B cell (primary cell): ENCODE measurements at regions not wholly inside any gene's neighbourhood (a gene's known extent, or its start where the extent isn't known, plus 50 kb on each side); places are given as distances from the start of the nearest gene placed in this dataset.

Experiments used
- ATAC-seq: fragments of 200-7000 bp; cut with Tn5 transposase; one replicate; pipeline ENCODE4 v1.10.0; 2021; ENCODE audit warnings: low read depth, mild to moderate bottlenecking, moderate number of reproducible peaks, moderate library complexity
- CTCF ChIA-PET: fragments of 350-600 bp; sonication (Branson Sonifier 250); formaldehyde crosslinking; loops from one replicate; lab custom pipeline; 2021; ENCODE audit warnings: antibody characterized with exemption, inconsistent platforms; lab: Charles Lee
- POLR2A ChIA-PET: fragments of 350-600 bp; sonication (Branson Sonifier 250); formaldehyde crosslinking; loops from one replicate; lab custom pipeline; 2021; ENCODE audit warnings: antibody characterized with exemption; lab: Charles Lee
- DNase-seq: peaks from one replicate; pipeline ENCODE4 v3.0.0; 2013
- H2AFZ ChIP-seq: 2 replicates; pipeline ENCODE4 v1.6.1; 2012; ENCODE audit warnings: mild to moderate bottlenecking, low read depth, low read length; ENCODE audit not compliant: insufficient read depth, poor library complexity, severe bottlenecking
- H3K27ac ChIP-seq, 2 donors: 1 replicate in 1 of 2; 2 replicates in 1 of 2; pipeline ENCODE4 v1.5.1; 2012 to 2013; ENCODE audit warnings: low read length in 2 of 2, mild to moderate bottlenecking in 2 of 2, moderate library complexity in 1 of 2
- H3K27me3 ChIP-seq, 4 experiments: fragments of 200-600 bp in 1 of 4; sonication (generic) in 1 of 4; replicated peaks in 1 of 4; 1 replicate in 2 of 4; 2 replicates in 2 of 4; pipeline versions ENCODE4 v1.6.1 to v1.7.0; 2013 to 2016; ENCODE audit warnings: low read length in 3 of 4, mild to moderate bottlenecking in 2 of 4, mixed read lengths in 1 of 4, moderate library complexity in 1 of 4; ENCODE audit not compliant: insufficient read depth in 4 of 4, control insufficient read depth in 3 of 4; ENCODE audit errors: control extremely low read depth in 1 of 4
- H3K36me3 ChIP-seq, 2 experiments: replicated peaks in 1 of 2; 1 replicate in 1 of 2; 2 replicates in 1 of 2; pipeline versions ENCODE4 v1.6.1 to v1.7.1; 2013; ENCODE audit warnings: low read length in 1 of 2; ENCODE audit not compliant: insufficient read depth in 2 of 2, control insufficient read depth in 1 of 2; ENCODE audit errors: control extremely low read depth in 1 of 2, extremely low read depth in 1 of 2
- H3K4me1 ChIP-seq, 2 donors: fragments of 200-600 bp in 1 of 2; sonication (generic) in 1 of 2; 1 replicate in 1 of 2; 2 replicates in 1 of 2; pipeline versions ENCODE4 v1.5.1 to v1.6.1; 2013 to 2017; ENCODE audit warnings: low read length in 2 of 2; ENCODE audit not compliant: control insufficient read depth in 2 of 2, insufficient read depth in 2 of 2
- H3K4me2 ChIP-seq: replicated peaks from 2 replicates; pipeline ENCODE3; 2012; ENCODE audit warnings: mild to moderate bottlenecking, low read depth, low read length; ENCODE audit not compliant: poor library complexity, severe bottlenecking
- H3K4me3 ChIP-seq, 5 experiments: fragments of 200-600 bp in 1 of 5; sonication (generic) in 1 of 5; 1 replicate in 3 of 5; 2 replicates in 2 of 5; pipeline versions ENCODE4 v1.5.1 to v1.7.0; 2011 to 2016; ENCODE audit warnings: low read length in 4 of 5, mild to moderate bottlenecking in 4 of 5, low read depth in 2 of 5, control low read depth in 1 of 5, moderate library complexity in 1 of 5; ENCODE audit not compliant: insufficient read depth in 1 of 5; ENCODE audit errors: control extremely low read depth in 1 of 5, extremely low read depth in 1 of 5
- H3K79me2 ChIP-seq: fragments of 200-600 bp; sonication (generic); one replicate; pipeline ENCODE4 v1.6.0; 2016; ENCODE audit warnings: low read length; ENCODE audit not compliant: control insufficient read depth, insufficient read depth
- H3K9ac ChIP-seq: fragments of 200-600 bp; sonication (generic); 2 replicates; pipeline ENCODE4 v1.6.1; 2017; ENCODE audit warnings: mild to moderate bottlenecking, low read length, moderate library complexity
- H3K9me3 ChIP-seq, 3 donors: one replicate each; pipeline versions ENCODE4 v1.6.1 to v1.7.1; 2013; ENCODE audit warnings: low read length in 2 of 3; ENCODE audit not compliant: control insufficient read depth in 2 of 3, insufficient read depth in 1 of 3; ENCODE audit errors: control extremely low read depth in 1 of 3
- H4K20me1 ChIP-seq: 2 replicates; pipeline ENCODE4 v1.6.0; 2012; ENCODE audit warnings: mild to moderate bottlenecking, low read length; ENCODE audit not compliant: insufficient read depth, control insufficient read depth, poor library complexity, severe bottlenecking
- H3K27ac Mint-ChIP-seq: one replicate; pipeline ENCODE4 v1.8.0; 2021; ENCODE audit warnings: mixed read lengths
- H3K27me3 Mint-ChIP-seq: one replicate; pipeline ENCODE4 v1.8.0; 2021; ENCODE audit warnings: mixed read lengths
- H3K4me1 Mint-ChIP-seq: one replicate; pipeline ENCODE4 v1.8.0; 2021; ENCODE audit warnings: mixed read lengths
- H3K4me3 Mint-ChIP-seq: one replicate; pipeline ENCODE4 v1.8.0; 2021; ENCODE audit warnings: mixed read lengths
- H3K9me3 Mint-ChIP-seq: one replicate; pipeline ENCODE4 v1.8.0; 2022; ENCODE audit warnings: mixed read lengths; ENCODE audit not compliant: insufficient read depth
- EZH2 ChIP-seq: IDR thresholded peaks from 2 replicates; pipeline ENCODE4 v1.6.1; 2012; ENCODE audit warnings: borderline replicate concordance, low read depth, mild to moderate bottlenecking, moderate library complexity, low read length; ENCODE audit not compliant: insufficient read depth, poor library complexity, severe bottlenecking
- WGBS: methylation state at CpG from one replicate; pipeline ENCODE4 v1.1.5; 2013; ENCODE audit warnings: missing lambda C conversion rate; ENCODE audit not compliant: insufficient coverage; 5-methylcytosine and 5-hydroxymethylcytosine counted together
- intact Hi-C: fragments of 100-400 bp; cut with micrococcal nuclease; formaldehyde crosslinking; loops from one replicate; pipeline ENCODE4 v1.10.0; 2022
- TF ChIP-seq, protein P1 (sequence below): fragments of 200-600 bp; IDR thresholded peaks from one replicate; pipeline ENCODE4 v1.8.0; 2022; ENCODE audit warnings: antibody characterized with exemption, mild to moderate bottlenecking

DNA sequence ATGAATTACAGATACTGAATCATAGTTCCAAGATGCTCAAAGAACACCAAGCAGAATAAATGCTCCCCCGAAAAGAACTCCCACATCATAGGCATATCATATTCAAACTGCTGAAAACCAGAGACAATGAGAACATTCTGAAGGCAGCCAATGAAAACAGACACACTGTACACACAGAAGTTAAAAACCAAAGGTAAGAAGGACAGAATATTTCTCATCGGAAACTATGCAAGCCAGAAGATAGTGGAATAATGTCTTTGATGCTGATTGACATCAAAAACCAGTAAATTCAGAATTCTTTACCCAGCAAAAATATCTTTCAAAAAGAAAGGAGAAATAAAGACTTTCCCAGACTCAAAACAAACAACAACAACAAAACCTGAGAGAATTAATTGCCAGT lies 73.8 kb upstream of the IRX5 start:
- no peak for ATAC-seq
- no peaks in the 10 kb centered on the region for H3K27me3 Mint-ChIP-seq

DNA sequence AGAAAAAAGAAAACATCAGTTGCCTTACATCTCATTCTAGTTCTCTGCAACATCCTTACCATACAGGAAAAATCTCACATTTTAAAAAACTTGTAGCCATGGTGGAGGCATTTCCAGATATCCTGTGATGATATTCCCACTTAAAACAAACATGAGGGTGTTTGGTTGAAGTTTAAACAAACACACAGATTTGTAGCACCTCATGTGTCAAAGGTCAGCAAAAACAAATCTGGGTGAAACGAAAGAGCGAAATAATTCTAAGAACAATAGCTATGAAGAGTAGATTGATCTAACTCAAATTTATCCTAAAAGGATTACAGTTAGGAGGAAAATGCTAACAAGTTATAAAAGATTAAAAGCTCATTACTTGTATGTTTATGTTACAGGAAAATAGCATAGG lies 83.1 kb upstream of the IRX5 start:
- Mint-ChIP-seq H3K27ac (no peak overlapping the region), H3K4me1 (no peaks in the 10 kb centered on the region), H3K27me3 (peaks cover 3% of the 10 kb centered on the region), H3K4me3 (no peak overlapping the region), H3K9me3 (peaks cover 4% of the 10 kb centered on the region)
- TF ChIP-seq, protein P1, sequence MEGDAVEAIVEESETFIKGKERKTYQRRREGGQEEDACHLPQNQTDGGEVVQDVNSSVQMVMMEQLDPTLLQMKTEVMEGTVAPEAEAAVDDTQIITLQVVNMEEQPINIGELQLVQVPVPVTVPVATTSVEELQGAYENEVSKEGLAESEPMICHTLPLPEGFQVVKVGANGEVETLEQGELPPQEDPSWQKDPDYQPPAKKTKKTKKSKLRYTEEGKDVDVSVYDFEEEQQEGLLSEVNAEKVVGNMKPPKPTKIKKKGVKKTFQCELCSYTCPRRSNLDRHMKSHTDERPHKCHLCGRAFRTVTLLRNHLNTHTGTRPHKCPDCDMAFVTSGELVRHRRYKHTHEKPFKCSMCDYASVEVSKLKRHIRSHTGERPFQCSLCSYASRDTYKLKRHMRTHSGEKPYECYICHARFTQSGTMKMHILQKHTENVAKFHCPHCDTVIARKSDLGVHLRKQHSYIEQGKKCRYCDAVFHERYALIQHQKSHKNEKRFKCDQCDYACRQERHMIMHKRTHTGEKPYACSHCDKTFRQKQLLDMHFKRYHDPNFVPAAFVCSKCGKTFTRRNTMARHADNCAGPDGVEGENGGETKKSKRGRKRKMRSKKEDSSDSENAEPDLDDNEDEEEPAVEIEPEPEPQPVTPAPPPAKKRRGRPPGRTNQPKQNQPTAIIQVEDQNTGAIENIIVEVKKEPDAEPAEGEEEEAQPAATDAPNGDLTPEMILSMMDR: no peak
- no peak for TF ChIP-seq EZH2
- Histone ChIP-seq H3K9me3 (peaks cover 0 to 3% (median 3%) of the 10 kb centered on the region in 3 donors), H3K4me2 (no peak overlapping the region), H3K4me3 (no peak overlapping the region), H3K36me3 (no peaks in the 10 kb centered on the region), H3K9ac (no peak overlapping the region), H3K79me2 (no peaks in the 10 kb centered on the region), H3K27ac (no peak overlapping the region), H3K27me3 (no peaks in the 10 kb centered on the region), H2AFZ (no peak overlapping the region), H3K4me1 (no peaks in the 10 kb centered on the region), H4K20me1 (no peaks in the 10 kb centered on the region)
- POLR2A ChIA-PET: no interaction called here
- WGBS: no CpG with 5 or more reads among the region's 2 CpGs
- CTCF ChIA-PET: no interaction called here
- DNase-seq (no peak), ATAC-seq (no peak)
- intact Hi-C loops: no loop called here

More for the DNA sequence above, 73.8 kb upstream of the IRX5 start:
- H3K4me2 ChIP-seq: no peak overlapping the region
- H3K4me3 ChIP-seq: no peak overlapping the region
- H3K36me3 ChIP-seq: no peaks in the 10 kb centered on the region
- H3K27me3 ChIP-seq: no peaks in the 10 kb centered on the region
- no peak overlapping the region for H3K4me3 Mint-ChIP-seq
- WGBS: 100% methylated on average over 1 of the region's 2 CpGs
- H3K9me3 Mint-ChIP-seq: peaks cover 7% of the 10 kb centered on the region
- DNase-seq: no peak
- no peak overlapping the region for H3K9ac ChIP-seq
- ChIA-PET CTCF (no interaction called here), POLR2A (no interaction called here)
- H3K4me1 ChIP-seq: no peaks in the 10 kb centered on the region
- H2AFZ ChIP-seq: no peak overlapping the region
- no peaks in the 10 kb centered on the region for H4K20me1 ChIP-seq
- H3K4me1 Mint-ChIP-seq: no peaks in the 10 kb centered on the region
- TF ChIP-seq, protein P1: no peak
- TF ChIP-seq EZH2: no peak
- intact Hi-C loops: no loop called here
- peaks cover 0 to 6% (median 2%) of the 10 kb centered on the region in 3 donors for H3K9me3 ChIP-seq
- H3K27ac Mint-ChIP-seq: no peak overlapping the region
- no peaks in the 10 kb centered on the region for H3K79me2 ChIP-seq
- no peak overlapping the region for H3K27ac ChIP-seq
